GM12891 (cell line): ENCODE measurements at regions not wholly inside any gene's neighbourhood (a gene's known extent, or its start where the extent isn't known, plus 50 kb on each side); places are given as distances from the start of the nearest gene placed in this dataset.
"Not testable (repeated sequence)": the region's sequence is repeated elsewhere in the genome, so short reads cannot be mapped to it uniquely, and the experiment has no call there.

Experiments
- DNase-seq: peaks from one replicate; pipeline ENCODE4 v3.0.0; 2011; ENCODE audit warnings: low spot score; ENCODE audit not compliant: insufficient read length
- FAIRE-seq: peaks from 2 replicates; lab custom pipeline; 2011; peaks lifted over from hg19 to GRCh38; lab: Jason Lieb, UNC
- PAX5 ChIP-seq: IDR thresholded peaks from 2 replicates; pipeline ENCODE4 v1.6.1; 2011; ENCODE audit warnings: low read length, moderate library complexity, mild to moderate bottlenecking; ENCODE audit not compliant: insufficient read depth, severe bottlenecking
- POLR2A ChIP-seq: IDR thresholded peaks from 2 replicates; pipeline ENCODE4 v1.6.1; 2011; ENCODE audit warnings: low read depth, low read length, control low read depth
- POLR2AphosphoS5 ChIP-seq: IDR thresholded peaks from 2 replicates; pipeline ENCODE4 v1.6.1; 2011; ENCODE audit warnings: low read depth, low read length, control low read depth
- POU2F2 ChIP-seq: IDR thresholded peaks from 2 replicates; pipeline ENCODE4 v1.6.1; 2011; ENCODE audit warnings: low read depth, mild to moderate bottlenecking, control low read depth, low read length, moderate library complexity
- SPI1 ChIP-seq: IDR thresholded peaks from 2 replicates; pipeline ENCODE4 v1.6.1; 2011; ENCODE audit warnings: low read depth, low read length, control low read depth
- TAF1 ChIP-seq: IDR thresholded peaks from 2 replicates; pipeline ENCODE4 v1.6.1; 2011; ENCODE audit warnings: low read depth, low read length, control low read depth

- TF ChIP-seq TAF1 (no peak), POU2F2 (no peak), POLR2AphosphoS5 (no peak), POLR2A (no peak), PAX5 (no peak), SPI1 (no peak)
- DNase-seq (no peak), FAIRE-seq (no peak)
These were observed 1349.8 kb downstream of the SUCLG1 start for GRCh38 chr2:83109284-83109683.

DNA sequence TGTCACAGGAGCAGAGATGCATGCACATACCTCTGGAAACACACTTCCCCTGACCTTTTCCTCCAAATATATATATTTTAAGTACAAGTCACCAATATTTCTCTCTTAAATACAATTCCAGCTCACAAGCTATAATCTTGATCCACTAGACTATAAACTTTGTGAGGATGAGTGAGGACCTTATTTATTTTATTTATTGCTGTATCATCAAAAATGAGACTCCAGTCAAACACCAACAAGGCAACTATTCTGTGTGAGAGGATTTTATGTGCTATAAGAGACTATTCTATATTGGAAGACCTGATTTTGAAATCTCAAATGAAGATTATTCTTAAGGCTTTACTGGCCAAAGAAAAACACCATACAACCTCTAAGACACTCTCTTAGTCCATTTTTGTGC lies 1352.2 kb downstream of the SUCLG1 start:
- FAIRE-seq = no peak
- no peak for DNase-seq
- TF ChIP-seq POLR2AphosphoS5 = no peak
- TF ChIP-seq TAF1 = no peak

DNA sequence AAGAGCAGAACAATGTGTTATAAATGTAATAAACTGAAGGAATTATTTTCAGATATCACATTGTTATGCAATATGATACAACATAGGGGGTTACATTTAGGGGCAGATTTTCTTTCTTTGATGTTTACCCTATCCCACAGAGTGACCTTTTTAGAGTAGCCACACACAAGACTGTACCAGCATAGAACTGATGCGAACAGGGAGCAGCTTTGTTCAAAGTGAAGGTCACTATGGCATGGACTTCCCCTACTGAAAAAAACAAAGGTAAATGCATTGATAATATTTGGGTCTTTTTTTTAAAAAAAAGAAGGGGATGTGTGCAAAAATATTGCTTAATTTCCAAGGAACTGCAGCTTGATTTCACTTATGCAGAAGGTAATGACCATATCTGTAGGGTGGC lies 1354.9 kb downstream of the SUCLG1 start:
- TF ChIP-seq POLR2A (no peak), PAX5 (no peak), TAF1 (no peak), POLR2AphosphoS5 (no peak), SPI1 (no peak), POU2F2 (no peak)
- DNase-seq (no peak), FAIRE-seq (no peak)

DNA sequence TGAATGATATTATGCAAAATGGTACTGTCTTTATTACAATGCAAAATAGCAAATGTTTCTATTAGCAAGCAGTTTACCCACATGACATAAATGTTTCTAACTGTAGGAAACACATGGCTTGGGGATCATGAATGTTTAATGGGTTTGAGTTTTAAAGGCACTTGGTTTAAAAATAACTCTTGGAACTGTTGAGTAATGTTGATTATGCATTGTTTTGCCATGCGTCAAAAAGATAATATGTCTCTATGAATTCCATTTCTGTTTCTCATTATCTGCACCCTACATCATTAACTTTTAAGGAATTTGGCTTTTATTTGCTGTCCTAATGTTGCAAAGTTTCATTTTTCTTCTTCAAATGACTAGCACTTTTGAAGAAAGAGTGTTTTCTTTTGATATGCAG lies 1355.5 kb downstream of the SUCLG1 start:
- TF ChIP-seq TAF1 = no peak
- TF ChIP-seq SPI1 = no peak
- TF ChIP-seq POU2F2 = no peak
- TF ChIP-seq PAX5 = no peak
- no peak for TF ChIP-seq POLR2AphosphoS5
- TF ChIP-seq POLR2A = no peak
- DNase-seq (no peak), FAIRE-seq (no peak)

DNA sequence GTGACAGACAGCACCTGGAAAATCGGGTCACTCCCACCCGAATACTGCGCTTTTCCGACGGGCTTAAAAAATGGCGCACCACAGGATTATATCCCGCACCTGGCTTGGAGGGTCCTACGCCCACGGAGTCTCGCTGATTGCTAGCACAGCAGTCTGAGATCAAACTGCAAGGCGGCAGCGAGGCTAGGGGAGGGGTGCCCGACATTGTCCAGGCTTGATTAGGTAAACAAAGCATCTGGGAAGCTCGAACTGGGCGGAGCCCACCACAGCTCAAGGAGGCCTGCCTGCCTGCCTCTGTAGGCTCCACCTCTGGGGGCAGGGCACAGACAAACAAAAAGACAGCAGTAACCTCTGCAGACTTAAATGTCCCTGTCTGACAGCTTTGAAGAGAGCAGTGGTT lies 1370.0 kb downstream of the SUCLG1 start:
- DNase-seq, FAIRE-seq: not testable (repeated sequence)

- no peak for TF ChIP-seq PAX5
- TF ChIP-seq POLR2A = no peak
- TF ChIP-seq SPI1 = no peak
- no peak for TF ChIP-seq POLR2AphosphoS5
- TF ChIP-seq POU2F2 = no peak
- TF ChIP-seq TAF1 = no peak
- FAIRE-seq (no peak), DNase-seq (no peak)
These were observed 1373.2 kb downstream of the SUCLG1 start for GRCh38 chr2:83085869-83086268.

- no peak for FAIRE-seq
- DNase-seq = no peak
- TF ChIP-seq PAX5 = no peak
- TF ChIP-seq POU2F2 = no peak
- TF ChIP-seq POLR2A = no peak
- TF ChIP-seq SPI1 = no peak
- no peak for TF ChIP-seq POLR2AphosphoS5
These were observed 1377.0 kb downstream of the SUCLG1 start for GRCh38 chr2:83081826-83082690.

GRCh38 chr2:83079007-83079406 lies 1380.1 kb downstream of the SUCLG1 start:
- TF ChIP-seq PAX5 = no peak
- FAIRE-seq (no peak), DNase-seq (no peak)

GRCh38 chr2:83072767-83073166 lies 1386.3 kb downstream of the SUCLG1 start:
- TF ChIP-seq TAF1 (no peak), SPI1 (no peak), POU2F2 (no peak), POLR2AphosphoS5 (no peak), POLR2A (no peak), PAX5 (no peak)
- no peak for FAIRE-seq
- no peak for DNase-seq

DNA sequence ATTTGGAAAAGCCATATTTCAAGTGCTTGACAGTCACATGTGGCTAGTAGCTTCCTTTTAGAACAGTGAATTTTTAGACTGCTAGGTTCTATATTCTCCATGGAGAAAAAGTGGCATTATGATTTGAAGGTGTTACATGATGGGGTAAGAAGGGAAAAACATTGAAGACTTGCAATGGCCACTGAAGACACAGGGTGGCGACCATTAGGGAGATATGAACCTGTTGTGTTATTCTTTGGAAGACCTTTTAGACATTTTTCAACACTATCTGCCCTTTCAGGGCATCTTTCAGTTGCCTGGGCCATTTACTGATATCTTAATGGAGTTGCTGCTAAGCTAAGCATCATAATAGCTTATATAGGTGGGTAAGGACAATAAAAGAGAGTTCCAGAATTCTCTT lies 1387.2 kb downstream of the SUCLG1 start:
- TF ChIP-seq PAX5 = no peak
- FAIRE-seq (no peak), DNase-seq (no peak)
